Right ventricle myocardium inferior (tissue), 1 donor: ENCODE measurements at regions not wholly inside any gene's neighbourhood (a gene's known extent, or its start where the extent isn't known, plus 50 kb on each side); places are given as distances from the start of the nearest gene placed in this dataset.
"Not testable (repeated sequence)": the region's sequence is repeated elsewhere in the genome, so short reads cannot be mapped to it uniquely, and the experiment has no call there.

Experiments used
- ATAC-seq: fragments of 200-7000 bp; cut with Tn5 transposase; one replicate; pipeline ENCODE4 v1.9.1; 2020; ENCODE audit warnings: mild to moderate bottlenecking, moderate library complexity
- DNase-seq: peaks from one replicate; pipeline ENCODE4 v3.0.0; 2021; ENCODE audit errors: missing footprints
- intact Hi-C: fragments of 100-400 bp; cut with DNase I; formaldehyde crosslinking; loops from one replicate; pipeline ENCODE4 v1.11.0; 2022
- donor health status: DM: no; HTN: yes; CAD: no; lungs with severe emphysema.

GRCh38 chr4:174086829-174087799 lies 196.4 kb downstream of the FBXO8 start:
- ATAC-seq (peak; percentile 54), DNase-seq (no peak)
- intact Hi-C loops, result no loop called here

GRCh38 chr4:174084981-174085380 lies 198.5 kb downstream of the FBXO8 start:
- ATAC-seq (no peak), DNase-seq (no peak)
- intact Hi-C loops, result no loop called here

GRCh38 chr4:174084542-174084941 lies 198.9 kb downstream of the FBXO8 start:
- intact Hi-C loops, result no loop called here
- no peak for DNase-seq
- ATAC-seq, result no peak

GRCh38 chr4:174080361-174080760 lies 203.1 kb downstream of the FBXO8 start:
- DNase-seq, result no peak
- intact Hi-C loops, result no loop called here
- no peak for ATAC-seq

GRCh38 chr4:174071595-174071994 lies 211.9 kb downstream of the FBXO8 start:
- no peak for DNase-seq
- intact Hi-C loops, result no loop called here
- ATAC-seq, result no peak

GRCh38 chr4:174069848-174070330 lies 213.6 kb downstream of the FBXO8 start:
- DNase-seq, result no peak
- ATAC-seq, result no peak
- intact Hi-C loops, result no loop called here

GRCh38 chr4:174066611-174067205 lies 216.8 kb downstream of the FBXO8 start:
- intact Hi-C loops, result no loop called here
- no peak for DNase-seq
- ATAC-seq, result peak; percentile 46

GRCh38 chr4:174062831-174063230 lies 220.6 kb downstream of the FBXO8 start:
- ATAC-seq (no peak), DNase-seq (no peak)
- intact Hi-C loops, result no loop called here

GRCh38 chr4:174061026-174061425 lies 222.4 kb downstream of the FBXO8 start:
- ATAC-seq (no peak), DNase-seq (no peak)
- intact Hi-C loops, result no loop called here

GRCh38 chr4:174058846-174059245 lies 224.6 kb downstream of the FBXO8 start:
- DNase-seq (no peak), ATAC-seq (no peak)
- intact Hi-C loops, result no loop called here

GRCh38 chr4:174056959-174057358 lies 226.5 kb downstream of the FBXO8 start:
- intact Hi-C loops, result no loop called here
- DNase-seq, result no peak
- no peak for ATAC-seq

- ATAC-seq, result no peak
- intact Hi-C loops, result no loop called here
These were observed 228.1 kb downstream of the FBXO8 start for GRCh38 chr4:174055344-174055743.

GRCh38 chr4:174053895-174054294 lies 229.6 kb downstream of the FBXO8 start:
- intact Hi-C loops, result no loop called here
- no peak for DNase-seq
- ATAC-seq, result no peak

More at GRCh38 chr4:174055344-174055743, 228.1 kb downstream of the FBXO8 start:
- DNase-seq, result no peak

GRCh38 chr4:174047363-174047762 lies 236.1 kb downstream of the FBXO8 start:
- DNase-seq, result no peak
- intact Hi-C loops, result no loop called here
- no peak for ATAC-seq

- DNase-seq, ATAC-seq, intact Hi-C loops: not testable (repeated sequence)
These were observed 237.6 kb downstream of the FBXO8 start for GRCh38 chr4:174045829-174046228.

- no peak for ATAC-seq
- intact Hi-C loops, result no loop called here
- no peak for DNase-seq
These were observed 238.1 kb downstream of the FBXO8 start for GRCh38 chr4:174045381-174045780.

- intact Hi-C loops, result no loop called here
- DNase-seq (no peak), ATAC-seq (no peak)
These were observed 241.8 kb downstream of the FBXO8 start for GRCh38 chr4:174041555-174042105.

- intact Hi-C loops, result no loop called here
These were observed 243.2 kb downstream of the FBXO8 start for GRCh38 chr4:174040287-174040686.

GRCh38 chr4:174038481-174038880 lies 245.0 kb downstream of the FBXO8 start:
- intact Hi-C loops, result no loop called here
- DNase-seq (no peak), ATAC-seq (no peak)

More at GRCh38 chr4:174040287-174040686, 243.2 kb downstream of the FBXO8 start:
- no peak for ATAC-seq
- no peak for DNase-seq

GRCh38 chr4:174037631-174038030 lies 245.8 kb downstream of the FBXO8 start:
- intact Hi-C loops, result no loop called here
- DNase-seq (no peak), ATAC-seq (no peak)
